GM18870 (cell line): ENCODE measurements at regions not wholly inside any gene's neighbourhood (a gene's known extent, or its start where the extent isn't known, plus 50 kb on each side); places are given as distances from the start of the nearest gene placed in this dataset.
"Not testable (repeated sequence)": the region's sequence is repeated elsewhere in the genome, so short reads cannot be mapped to it uniquely, and the experiment has no call there.

Experiments used
- ATAC-seq: cut with Tn5 transposase; IDR thresholded peaks from one replicate; pipeline ENCODE4 v1.9.1; 2021; ENCODE audit warnings: moderate library complexity; ENCODE audit not compliant: unreplicated experiment

DNA sequence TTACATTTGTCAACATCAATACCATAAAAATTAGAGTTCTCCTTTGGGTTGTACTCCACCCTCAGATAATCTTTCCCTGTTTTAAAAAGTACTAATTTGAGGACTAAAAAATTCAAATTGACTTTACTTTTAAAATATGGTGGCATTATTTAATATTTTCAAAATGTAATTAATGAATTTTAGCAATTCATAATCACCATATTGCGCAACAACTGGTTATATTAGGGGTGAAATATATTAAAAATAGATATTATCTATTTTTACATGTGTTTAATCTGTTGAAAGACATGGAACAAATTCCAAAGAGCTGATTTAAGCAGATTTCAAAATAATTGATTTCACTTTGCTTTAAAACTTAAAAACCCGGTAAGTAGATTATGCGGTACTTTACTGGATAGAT, 236.6 kb upstream of the NOL4 start:
- ATAC-seq: no peak

- ATAC-seq: peak; percentile 83
Measured at GRCh38 chr18:34467058-34467457, 242.3 kb upstream of the NOL4 start.

DNA sequence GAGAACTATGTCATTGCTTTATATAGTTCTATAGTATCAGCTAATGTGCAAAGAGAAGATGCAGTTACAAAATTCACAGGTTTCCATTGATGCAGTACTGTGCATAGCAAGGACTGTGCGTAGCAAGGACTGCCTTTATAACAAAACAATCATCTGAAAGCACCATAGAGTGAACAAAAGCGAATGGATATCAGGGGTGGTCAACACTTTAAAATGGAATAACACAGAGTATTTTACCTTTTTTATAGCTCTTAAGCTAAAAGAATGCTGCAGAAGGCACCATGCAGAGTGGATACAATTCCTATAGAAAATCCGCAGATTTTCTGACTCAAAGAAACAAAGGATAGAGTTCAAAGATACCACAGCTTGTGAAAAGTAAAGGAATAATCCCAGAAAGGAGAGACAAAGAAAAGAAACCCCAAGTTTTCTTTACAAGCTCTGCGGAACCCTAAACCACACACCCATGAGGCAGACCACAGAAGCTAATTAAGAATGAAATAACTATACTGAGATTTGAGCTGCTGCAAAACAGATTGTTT, 229.9 kb upstream of the DTNA start:
- ATAC-seq: no peak

DNA sequence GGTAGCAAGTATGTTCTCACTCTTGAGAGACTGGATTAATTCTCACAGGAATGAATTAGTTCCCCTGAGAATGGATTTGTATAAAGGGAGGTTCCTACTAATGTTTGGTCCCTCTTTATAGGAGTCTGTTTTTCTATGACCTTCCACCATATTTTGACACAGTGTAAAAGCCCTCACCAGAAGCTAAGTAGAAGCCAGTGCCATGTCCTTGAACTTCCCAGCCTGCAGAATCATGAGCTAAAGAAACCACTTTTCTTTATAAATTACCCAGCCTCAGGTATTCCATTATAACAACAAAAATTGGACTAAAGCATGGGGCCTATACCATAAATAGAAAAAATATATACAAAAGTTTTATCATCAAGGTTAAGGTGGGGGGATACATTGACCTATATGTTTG, 227.9 kb upstream of the DTNA start:
- ATAC-seq: no peak

DNA sequence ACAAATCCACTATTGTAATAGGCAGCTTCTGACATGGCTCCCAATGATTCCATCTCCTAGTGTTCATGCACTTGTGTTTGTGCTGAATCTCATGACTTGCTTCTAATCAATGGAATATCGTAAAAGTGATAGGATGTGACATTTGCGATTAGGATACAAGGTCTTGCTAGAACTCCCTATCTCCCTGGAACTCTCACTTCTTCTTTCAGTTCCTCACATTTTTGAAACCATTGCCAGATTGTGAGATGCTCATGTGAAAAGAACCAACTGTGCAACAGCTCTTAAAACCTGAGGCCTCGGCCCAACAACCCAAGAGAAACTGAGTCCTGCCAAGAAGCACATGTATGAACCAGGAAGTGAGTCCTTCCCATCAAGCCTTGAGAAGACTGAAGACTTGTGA, 226.9 kb upstream of the DTNA start:
- ATAC-seq: no peak

DNA sequence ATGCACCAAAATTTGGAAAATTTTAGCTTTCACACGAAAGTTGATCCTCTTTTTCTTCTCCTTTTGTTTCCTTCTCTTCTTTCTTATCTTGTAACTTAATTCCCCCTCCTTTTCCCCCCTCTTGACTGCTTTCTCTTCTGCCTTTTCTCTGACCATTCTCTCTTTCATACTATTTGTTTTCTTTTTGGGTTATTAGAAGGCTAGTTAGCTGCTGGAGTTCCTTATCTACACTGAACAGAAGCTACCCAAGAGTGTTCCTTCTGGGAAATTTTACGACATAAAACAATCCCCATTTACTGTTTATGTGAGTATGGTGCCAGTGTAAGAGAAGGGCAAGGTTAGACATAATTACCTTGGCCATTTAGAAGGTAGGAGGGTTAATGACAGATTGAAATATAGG, 218.4 kb upstream of the DTNA start:
- ATAC-seq: no peak

DNA sequence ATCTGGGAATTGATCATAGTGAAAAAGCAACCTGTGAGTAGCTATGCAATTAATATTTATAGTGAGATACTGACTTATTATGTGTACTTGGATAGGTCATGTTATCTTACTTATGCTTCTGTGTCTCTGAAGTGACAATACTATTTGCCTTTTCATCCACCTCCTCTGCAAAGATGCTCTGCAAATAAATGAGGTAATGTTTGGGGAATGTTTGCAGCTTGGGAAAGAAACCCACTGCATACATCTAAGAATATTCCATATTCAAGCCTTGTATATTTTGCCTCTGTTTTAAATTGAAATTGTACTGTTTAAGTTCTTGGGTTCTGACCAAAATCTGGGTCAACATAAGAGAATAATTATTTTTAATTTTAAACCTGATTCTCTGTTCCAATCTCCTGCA, 217.4 kb upstream of the DTNA start:
- ATAC-seq: no peak

DNA sequence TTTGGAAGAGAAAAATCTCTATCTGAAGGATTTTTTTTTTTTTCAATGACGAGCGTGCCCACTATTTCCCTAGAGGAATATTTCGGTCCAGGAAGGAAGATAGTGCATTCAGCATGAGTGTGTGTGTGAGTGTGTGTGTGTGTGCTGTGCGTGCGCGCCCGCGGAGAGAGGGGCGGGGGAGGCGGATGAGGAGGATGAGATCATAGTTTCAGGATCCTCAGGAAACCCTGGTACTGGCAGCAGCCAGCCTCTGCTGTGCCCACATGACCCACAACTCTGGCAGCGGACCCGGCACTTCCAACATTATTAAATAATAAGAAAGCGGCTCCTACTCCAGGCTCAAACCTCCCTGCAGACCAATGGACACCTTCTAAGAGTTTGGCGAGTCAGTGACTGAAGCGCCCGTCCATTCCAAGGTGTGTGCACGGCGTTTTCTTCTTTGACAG, 217.0 kb upstream of the DTNA start:
- no peak for ATAC-seq

- ATAC-seq: no peak
Measured at GRCh38 chr18:34493566-34494358, 216.3 kb upstream of the DTNA start.

DNA sequence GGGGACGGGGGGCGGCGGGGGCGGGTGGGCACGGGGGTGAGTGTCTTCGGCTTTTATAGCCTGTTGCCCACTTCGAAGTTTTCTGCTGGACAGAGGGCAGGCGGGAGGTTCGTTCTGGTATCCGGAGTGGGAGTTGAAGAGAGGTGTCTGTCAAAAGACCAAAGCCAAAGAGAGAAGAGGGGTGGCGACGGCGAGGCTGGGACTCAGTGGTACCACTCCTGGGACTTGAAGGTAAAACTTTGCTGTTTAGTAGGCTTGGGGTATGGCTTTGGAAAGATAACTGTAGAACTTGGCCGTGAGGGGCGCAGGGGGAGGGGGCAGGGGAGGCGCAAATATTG, 215.8 kb upstream of the DTNA start:
- ATAC-seq: no peak

GRCh38 chr18:34495506-34495905, 214.6 kb upstream of the DTNA start:
- no peak for ATAC-seq

- no peak for ATAC-seq
Measured at GRCh38 chr18:34501553-34501952, 208.5 kb upstream of the DTNA start.

- ATAC-seq: no peak
Measured at GRCh38 chr18:34506198-34506597, 203.9 kb upstream of the DTNA start.

GRCh38 chr18:34509163-34509562, 200.9 kb upstream of the DTNA start:
- ATAC-seq: no peak

- ATAC-seq: no peak
Measured at GRCh38 chr18:34509879-34510586, 200.1 kb upstream of the DTNA start.

GRCh38 chr18:34510926-34511325, 199.2 kb upstream of the DTNA start:
- ATAC-seq: no peak

DNA sequence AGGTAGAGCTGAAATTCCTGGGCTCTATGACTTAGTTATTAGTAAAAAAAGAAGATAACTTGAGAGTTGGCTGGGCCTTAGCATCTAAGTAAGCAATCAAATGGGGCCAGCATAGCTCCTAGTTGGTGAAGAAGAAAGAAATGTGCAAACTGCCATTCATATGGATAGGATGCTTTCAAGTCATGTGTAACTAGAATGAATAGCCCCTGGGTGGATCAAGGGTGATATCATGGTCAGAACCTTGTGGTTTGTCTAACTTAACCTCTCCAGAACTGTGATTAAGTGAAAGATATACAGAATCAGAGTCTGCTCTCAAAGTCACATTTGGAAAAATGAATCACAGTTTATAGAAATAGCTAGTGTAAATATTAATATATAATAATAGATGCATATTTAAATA, 198.7 kb upstream of the DTNA start:
- no peak for ATAC-seq

- no peak for ATAC-seq
Measured at GRCh38 chr18:34511879-34512278, 198.2 kb upstream of the DTNA start.

DNA sequence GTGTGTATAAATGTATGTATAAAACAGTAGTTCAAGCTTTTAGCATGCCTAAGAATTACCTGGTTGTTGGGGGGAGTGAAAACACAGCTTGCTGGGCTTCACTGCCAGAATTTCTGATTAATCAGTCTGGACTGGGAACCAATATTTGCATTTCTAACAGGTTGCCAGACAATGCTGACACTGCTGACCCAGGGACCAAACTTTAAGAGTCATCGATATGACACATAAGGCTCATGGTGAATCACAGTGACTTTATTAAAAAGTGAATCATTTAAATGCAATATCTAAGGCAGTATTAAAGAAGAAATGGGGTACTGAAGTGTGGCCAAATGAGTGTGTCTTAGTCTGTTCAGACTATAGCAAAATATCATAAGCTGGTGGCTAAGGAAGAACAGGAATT, 195.9 kb upstream of the DTNA start:
- ATAC-seq: no peak

- no peak for ATAC-seq
Measured at GRCh38 chr18:34514957-34515356, 195.1 kb upstream of the DTNA start.

DNA sequence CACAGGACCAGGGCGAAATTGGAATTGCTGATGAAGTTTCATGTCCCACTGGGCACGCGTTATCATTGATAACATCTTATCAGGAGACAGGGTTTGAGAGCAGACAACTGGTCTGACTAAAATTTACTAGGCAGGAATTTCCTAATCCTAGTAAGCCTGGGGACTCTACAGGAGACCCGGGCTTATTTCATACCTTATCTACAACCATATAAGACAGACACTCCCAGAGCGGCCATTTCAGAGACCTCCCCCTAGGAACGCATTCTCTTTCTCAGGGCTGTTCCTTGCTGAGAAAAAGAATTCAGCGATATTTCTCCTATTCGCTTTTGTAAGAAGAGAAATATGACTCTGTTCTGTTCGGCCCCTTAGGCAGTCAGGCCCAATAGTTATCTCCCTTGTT, 193.7 kb upstream of the DTNA start:
- not testable (repeated sequence) for ATAC-seq

GRCh38 chr18:34516996-34517395, 193.1 kb upstream of the DTNA start:
- not testable (repeated sequence) for ATAC-seq
